ENCODE measurements at regions not wholly inside any gene's neighbourhood (a gene's known extent, or its start where the extent isn't known, plus 50 kb on each side); places are given as distances from the start of the nearest gene placed in this dataset.

GRCh38 chr7:97623333-97623732 lies 108.6 kb upstream of the TAC1 start:
- no peak for DNase-seq (ENCODE audit: low spot score)

- no peak for DNase-seq (ENCODE audit: low spot score)
These were observed 101.8 kb upstream of the TAC1 start for GRCh38 chr7:97630116-97630515.

GRCh38 chr7:97635622-97636021 lies 96.3 kb upstream of the TAC1 start:
- DNase-seq (ENCODE audit: low spot score) = no peak

- no peak for DNase-seq (ENCODE audit: low spot score)
These were observed 92.8 kb upstream of the TAC1 start for GRCh38 chr7:97639036-97639435.

GRCh38 chr7:97659363-97660045 lies 72.4 kb upstream of the TAC1 start:
- DNase-seq (ENCODE audit: low spot score) = no peak

- DNase-seq (ENCODE audit: low spot score) = no peak
These were observed 64.5 kb upstream of the TAC1 start for GRCh38 chr7:97667359-97667758.

- DNase-seq (ENCODE audit: low spot score) = no peak
These were observed 60.3 kb upstream of the TAC1 start for GRCh38 chr7:97671571-97671970.

GRCh38 chr7:97680622-97681021 lies 51.3 kb upstream of the TAC1 start:
- no peak for DNase-seq (ENCODE audit: low spot score)
